Endodermal cell (in vitro differentiated cells): ENCODE measurements at regions not wholly inside any gene's neighbourhood (a gene's known extent, or its start where the extent isn't known, plus 50 kb on each side); places are given as distances from the start of the nearest gene placed in this dataset.

ENCODE experiments used
- DNase-seq: peaks from one replicate; pipeline ENCODE4 v3.0.0-alpha.2; 2017
- H3K27ac ChIP-seq: 2 replicates; pipeline ENCODE4 v1.5.1; 2013; ENCODE audit warnings: mild to moderate bottlenecking, low read depth, low read length, moderate library complexity
- H3K27me3 ChIP-seq: 2 replicates; pipeline ENCODE4 v1.6.1; 2013; ENCODE audit warnings: mild to moderate bottlenecking, low read length, moderate library complexity; ENCODE audit not compliant: insufficient read depth, control insufficient read depth, poor library complexity, severe bottlenecking
- H3K36me3 ChIP-seq: 2 replicates; pipeline ENCODE4 v1.7.0; 2013; ENCODE audit warnings: mild to moderate bottlenecking, low read length, moderate library complexity; ENCODE audit not compliant: control insufficient read depth, insufficient read depth
- H3K4me1 ChIP-seq: one replicate; pipeline ENCODE4 v1.7.0; 2013; ENCODE audit warnings: low read length; ENCODE audit not compliant: control insufficient read depth, insufficient read depth
- H3K4me3 ChIP-seq: 2 replicates; pipeline ENCODE4 v1.5.1; 2013; ENCODE audit warnings: mild to moderate bottlenecking, low read length, moderate library complexity
- H3K9ac ChIP-seq: 2 replicates; pipeline ENCODE4 v1.6.1; 2013; ENCODE audit warnings: mild to moderate bottlenecking, low read length, moderate library complexity; ENCODE audit not compliant: poor library complexity, severe bottlenecking; ENCODE audit errors: extremely low read depth
- H3K9me3 ChIP-seq: 2 replicates; pipeline ENCODE4 v1.6.1; 2013; ENCODE audit warnings: mild to moderate bottlenecking, low read length, moderate library complexity; ENCODE audit not compliant: control insufficient read depth
- H3K27ac Mint-ChIP-seq: 2 replicates; pipeline ENCODE4 v1.8.0; 2020; ENCODE audit warnings: mixed read lengths
- H3K27me3 Mint-ChIP-seq: 2 replicates; pipeline ENCODE4 v1.8.0; 2021; ENCODE audit warnings: mild to moderate bottlenecking, mixed read lengths; ENCODE audit not compliant: insufficient read depth
- H3K36me3 Mint-ChIP-seq: 2 replicates; pipeline ENCODE4 v1.8.0; 2020; ENCODE audit warnings: low read depth, mixed read lengths
- H3K4me1 Mint-ChIP-seq: 2 replicates; pipeline ENCODE4 v1.8.0; 2020; ENCODE audit warnings: mixed read lengths
- H3K4me3 Mint-ChIP-seq: 2 replicates; pipeline ENCODE4 v1.8.0; 2020; ENCODE audit warnings: mild to moderate bottlenecking, moderate library complexity, mixed read lengths
- H3K9me3 Mint-ChIP-seq: 2 replicates; pipeline ENCODE4 v1.8.0; 2020; ENCODE audit warnings: mild to moderate bottlenecking, mixed read lengths
- WGBS, 2 experiments: methylation state at CpG; one replicate each; pipeline versions ENCODE4 v1.1.5 to v1.1.7; 2013; ENCODE audit warnings: missing lambda C conversion rate in 2 of 2, mixed read lengths in 1 of 2; ENCODE audit not compliant: insufficient coverage in 1 of 2, insufficient read length in 1 of 2; 5-methylcytosine and 5-hydroxymethylcytosine counted together
- TF ChIP-seq, protein P1 (sequence below): fragments of 200-600 bp; sonication (generic); conservative IDR thresholded peaks from 2 replicates; pipeline ENCODE4 v1.5.0; 2021; ENCODE audit warnings: antibody characterized with exemption, mild to moderate bottlenecking

- WGBS, 2 experiments = 93 to 97% methylated on average over 3 to 4 of the region's 4 CpGs
- Histone ChIP-seq H3K4me3 (no peak overlapping the region), H3K36me3 (no peaks in the 10 kb centered on the region), H3K4me1 (no peaks in the 10 kb centered on the region), H3K27me3 (no peaks in the 10 kb centered on the region), H3K9me3 (no peaks in the 10 kb centered on the region), H3K27ac (no peak overlapping the region), H3K9ac (no peak overlapping the region)
- no peak overlapping the region for H3K27ac Mint-ChIP-seq
- H3K36me3 Mint-ChIP-seq = no peaks in the 10 kb centered on the region
- no peak overlapping the region for H3K4me3 Mint-ChIP-seq
- no peaks in the 10 kb centered on the region for H3K4me1 Mint-ChIP-seq
- H3K9me3 Mint-ChIP-seq = no peaks in the 10 kb centered on the region
- peaks cover 4% of the 10 kb centered on the region for H3K27me3 Mint-ChIP-seq
- TF ChIP-seq, protein P1, sequence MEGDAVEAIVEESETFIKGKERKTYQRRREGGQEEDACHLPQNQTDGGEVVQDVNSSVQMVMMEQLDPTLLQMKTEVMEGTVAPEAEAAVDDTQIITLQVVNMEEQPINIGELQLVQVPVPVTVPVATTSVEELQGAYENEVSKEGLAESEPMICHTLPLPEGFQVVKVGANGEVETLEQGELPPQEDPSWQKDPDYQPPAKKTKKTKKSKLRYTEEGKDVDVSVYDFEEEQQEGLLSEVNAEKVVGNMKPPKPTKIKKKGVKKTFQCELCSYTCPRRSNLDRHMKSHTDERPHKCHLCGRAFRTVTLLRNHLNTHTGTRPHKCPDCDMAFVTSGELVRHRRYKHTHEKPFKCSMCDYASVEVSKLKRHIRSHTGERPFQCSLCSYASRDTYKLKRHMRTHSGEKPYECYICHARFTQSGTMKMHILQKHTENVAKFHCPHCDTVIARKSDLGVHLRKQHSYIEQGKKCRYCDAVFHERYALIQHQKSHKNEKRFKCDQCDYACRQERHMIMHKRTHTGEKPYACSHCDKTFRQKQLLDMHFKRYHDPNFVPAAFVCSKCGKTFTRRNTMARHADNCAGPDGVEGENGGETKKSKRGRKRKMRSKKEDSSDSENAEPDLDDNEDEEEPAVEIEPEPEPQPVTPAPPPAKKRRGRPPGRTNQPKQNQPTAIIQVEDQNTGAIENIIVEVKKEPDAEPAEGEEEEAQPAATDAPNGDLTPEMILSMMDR = no peak
- no peak for DNase-seq
Measured at GRCh38 chr1:115462566-115463076, 124.6 kb upstream of the NGF start.

- no peaks in the 10 kb centered on the region for H3K9me3 Mint-ChIP-seq
- H3K27ac ChIP-seq = no peak overlapping the region
- H3K9ac ChIP-seq = no peak overlapping the region
- H3K4me3 Mint-ChIP-seq = no peak overlapping the region
- no peaks in the 10 kb centered on the region for H3K36me3 Mint-ChIP-seq
- no peak overlapping the region for H3K27ac Mint-ChIP-seq
- H3K4me3 ChIP-seq = no peak overlapping the region
- 72 to 80% methylated on average over 5 of the region's 5 CpGs for WGBS, 2 experiments
- H3K27me3 Mint-ChIP-seq = peaks cover 4% of the 10 kb centered on the region
- no peak for DNase-seq
- TF ChIP-seq, protein P1 = peak; percentile 47
- H3K27me3 ChIP-seq = no peaks in the 10 kb centered on the region
- H3K9me3 ChIP-seq = no peaks in the 10 kb centered on the region
- no peaks in the 10 kb centered on the region for H3K4me1 ChIP-seq
- H3K4me1 Mint-ChIP-seq = no peaks in the 10 kb centered on the region
- no peaks in the 10 kb centered on the region for H3K36me3 ChIP-seq
Measured at GRCh38 chr1:115461526-115461925, 123.5 kb upstream of the NGF start.

GRCh38 chr1:115459161-115459560 is 121.1 kb upstream of the NGF start:
- Histone ChIP-seq H3K27ac (no peak overlapping the region), H3K27me3 (no peaks in the 10 kb centered on the region), H3K9ac (no peak overlapping the region), H3K4me1 (no peaks in the 10 kb centered on the region), H3K9me3 (no peaks in the 10 kb centered on the region), H3K4me3 (no peak overlapping the region), H3K36me3 (no peaks in the 10 kb centered on the region)
- Mint-ChIP-seq H3K4me1 (no peaks in the 10 kb centered on the region), H3K27me3 (peaks cover 4% of the 10 kb centered on the region), H3K36me3 (no peaks in the 10 kb centered on the region), H3K4me3 (no peak overlapping the region), H3K27ac (no peak overlapping the region), H3K9me3 (no peaks in the 10 kb centered on the region)
- WGBS, 2 experiments = 96 to 100% methylated on average over 3 of the region's 3 CpGs
- DNase-seq = no peak
- TF ChIP-seq, protein P1 = no peak
